AG08396 (cell line): ENCODE measurements at regions not wholly inside any gene's neighbourhood (a gene's known extent, or its start where the extent isn't known, plus 50 kb on each side); places are given as distances from the start of the nearest gene placed in this dataset.

Experiments used
- DNase-seq: peaks from one replicate; pipeline ENCODE4 v3.0.0; 2012; ENCODE audit warnings: low spot score, mixed read lengths

DNA sequence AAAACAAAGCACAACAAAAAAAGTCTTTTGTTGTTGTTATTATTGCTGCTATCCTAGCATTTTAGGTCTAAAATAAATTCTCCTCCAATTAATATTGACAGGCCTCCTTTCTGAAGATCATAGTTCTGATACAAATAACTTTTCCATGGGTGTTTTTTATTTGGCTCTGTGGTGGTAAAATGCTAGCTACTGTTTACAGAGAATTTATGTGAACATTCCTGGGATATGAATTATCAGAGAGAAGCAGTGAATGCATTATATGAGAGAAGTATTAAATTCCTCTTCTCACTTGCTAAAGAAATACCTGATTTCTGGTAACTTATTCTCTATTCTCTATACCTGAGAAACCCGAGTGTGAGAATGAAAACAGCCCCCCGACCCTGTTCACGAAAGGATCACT lies 57.5 kb upstream of the TMCO5A start:
- no peak for DNase-seq

DNA sequence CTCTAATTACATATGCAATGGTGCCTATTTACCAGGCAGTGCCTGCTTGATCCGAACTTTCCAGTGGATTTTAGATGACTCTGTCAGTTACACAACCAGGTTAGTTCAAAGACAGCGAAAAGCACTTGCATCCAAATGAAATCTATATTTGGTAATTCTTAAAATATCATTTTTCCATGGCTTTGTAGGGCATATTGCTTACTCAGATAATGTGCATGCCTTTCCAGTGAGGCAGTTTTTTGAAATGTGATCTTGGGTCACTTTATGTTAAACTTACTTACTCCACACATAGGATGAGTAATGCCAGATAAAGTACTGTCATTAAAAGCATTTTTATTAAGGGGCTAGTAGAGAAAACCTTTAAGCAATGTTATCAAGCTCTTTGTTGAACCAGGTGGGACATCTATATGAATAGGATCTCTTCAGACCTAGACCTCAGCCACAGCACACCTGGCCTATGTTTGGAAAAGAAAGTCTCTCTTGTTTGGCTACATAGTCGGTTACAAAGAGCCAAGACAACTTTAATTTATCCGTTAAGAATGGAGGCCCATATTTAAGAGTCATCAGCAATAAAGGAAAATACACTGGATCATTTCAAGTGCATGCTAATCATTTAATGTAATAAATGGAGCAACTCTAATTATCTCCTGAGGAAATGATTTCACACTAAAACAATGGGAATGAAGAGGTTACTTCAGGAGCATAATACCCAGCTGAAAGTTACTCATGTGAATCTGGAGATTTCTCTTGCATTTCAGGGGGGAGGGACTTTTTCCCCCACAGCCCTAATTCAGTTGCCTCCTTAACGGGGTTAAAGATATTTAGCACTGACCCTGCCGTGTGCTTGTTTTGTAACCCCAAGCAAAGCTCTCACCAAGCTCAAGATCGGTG lies 56.3 kb upstream of the TMCO5A start:
- no peak for DNase-seq

DNA sequence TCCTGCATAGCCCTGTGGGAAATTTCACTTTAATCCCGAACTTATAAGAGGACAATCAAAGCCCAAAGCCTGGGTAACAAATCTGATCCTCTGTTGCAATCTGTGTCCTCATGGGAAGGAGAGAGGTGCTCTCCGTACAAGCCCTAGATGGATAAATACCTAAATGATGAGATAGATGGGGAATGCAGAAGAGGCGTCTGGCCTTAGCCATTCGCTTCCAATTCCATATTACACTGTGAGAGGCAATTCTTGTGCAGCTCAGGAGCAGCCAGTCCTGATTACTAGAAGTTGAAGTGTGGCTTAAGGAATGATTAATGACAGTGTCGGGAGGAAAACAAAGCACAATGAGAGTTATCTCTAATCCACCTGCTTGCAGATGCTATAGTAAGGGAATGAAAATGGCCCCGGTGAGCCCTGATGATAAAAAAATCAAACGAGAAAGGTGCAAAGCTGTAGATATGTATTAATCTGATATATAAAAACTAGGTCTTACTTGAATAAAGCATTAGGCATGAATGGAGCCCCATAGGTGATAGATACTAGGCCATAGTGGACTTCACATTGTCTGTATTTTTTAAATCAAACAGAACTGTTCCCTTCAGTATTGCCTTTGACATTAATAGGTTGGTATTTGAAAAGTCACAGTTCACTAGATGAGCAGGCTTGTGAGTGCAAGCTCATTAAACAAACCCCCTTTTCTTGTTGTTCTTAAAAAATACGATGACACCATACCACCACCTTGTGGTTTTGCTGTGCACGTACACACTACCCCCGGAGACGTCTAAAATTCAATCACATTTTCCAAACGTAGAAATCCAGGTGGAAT lies 54.2 kb upstream of the TMCO5A start:
- DNase-seq = peak; percentile 39

DNA sequence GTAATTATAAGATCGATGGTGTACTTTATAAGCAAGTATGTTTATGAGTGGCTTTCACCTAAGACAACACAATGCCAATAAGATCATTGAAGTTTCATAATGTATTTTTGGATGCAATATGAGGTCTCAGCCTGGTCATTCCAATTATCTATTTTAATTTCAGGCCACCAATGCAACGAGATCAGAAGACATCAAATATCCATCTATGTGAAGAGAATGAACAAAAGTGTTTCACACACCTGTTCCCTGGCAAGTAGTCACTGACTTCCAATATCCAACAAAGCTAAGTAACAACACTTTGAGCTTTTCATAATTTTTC lies 53.6 kb upstream of the TMCO5A start:
- DNase-seq = no peak

DNA sequence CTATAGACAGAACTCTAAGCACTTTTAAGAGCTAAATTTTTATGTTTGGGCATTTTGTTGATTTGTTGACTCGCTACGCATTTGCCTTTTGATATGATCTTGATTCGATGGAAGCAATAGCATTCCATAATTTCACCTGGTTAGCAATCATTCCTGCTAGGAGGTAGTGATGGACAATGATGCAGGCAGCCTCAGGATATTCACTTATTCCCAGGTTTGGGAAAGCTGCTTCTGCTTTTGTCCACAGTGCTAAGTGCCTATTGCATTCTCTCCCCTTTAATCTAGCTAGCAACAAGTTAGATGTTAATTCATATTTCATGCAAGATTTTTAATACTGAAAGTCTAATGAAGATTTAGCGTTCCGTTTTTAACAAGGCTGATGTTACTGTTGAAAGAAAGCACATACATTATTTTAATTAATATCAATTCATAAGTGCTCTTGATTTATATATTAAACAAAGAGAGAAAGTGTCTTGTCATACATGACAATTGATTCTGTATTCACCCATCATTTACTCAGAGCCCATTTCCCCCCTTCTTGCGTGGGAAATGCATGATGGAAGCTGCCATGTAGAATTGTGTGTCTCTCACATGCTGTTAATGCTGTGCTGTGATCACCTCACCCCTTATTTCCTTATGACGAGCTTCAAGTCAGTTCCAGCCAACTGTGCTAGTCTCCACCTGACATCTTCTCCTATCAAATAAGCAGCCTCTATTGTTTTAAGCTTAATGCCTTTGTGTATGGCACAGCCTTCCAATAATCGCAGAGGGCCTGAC lies 53.0 kb upstream of the TMCO5A start:
- DNase-seq = no peak

DNA sequence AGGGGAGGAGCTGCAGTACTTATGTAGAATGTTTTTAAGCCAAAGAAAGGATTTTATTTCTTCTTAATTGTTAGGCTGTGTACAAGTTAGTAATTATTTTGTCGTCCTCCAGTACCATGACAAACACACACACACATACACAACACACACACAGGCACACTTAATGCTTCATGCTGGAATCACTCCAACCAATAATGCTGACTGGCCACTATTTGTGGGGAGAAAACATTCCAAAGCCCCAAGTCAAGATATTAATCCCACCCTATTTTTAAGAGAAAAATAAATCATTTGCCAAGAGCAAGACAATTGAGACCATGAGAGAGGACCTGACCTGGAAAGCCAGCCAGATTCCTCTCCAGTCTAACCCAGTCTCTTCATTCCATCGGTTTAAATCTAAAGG lies 51.8 kb upstream of the TMCO5A start:
- no peak for DNase-seq
